NCI-H128 (cell line): ENCODE measurements at regions not wholly inside any gene's neighbourhood (a gene's known extent, or its start where the extent isn't known, plus 50 kb on each side); places are given as distances from the start of the nearest gene placed in this dataset.
A peak's percentile ranks its signal among the peaks of the same experiment; 100 is the strongest.
"Not testable (repeated sequence)": the region's sequence is repeated elsewhere in the genome, so short reads cannot be mapped to it uniquely, and the experiment has no call there.

ENCODE experiments used
- DNase-seq: peaks from one replicate; lab custom pipeline; 2025; ENCODE audit not compliant: unreplicated experiment; lab: John Stamatoyannopoulos, UW

- DNase-seq, result no peak
These were observed 380.8 kb upstream of the SPRY2 start for GRCh38 chr13:80721689-80722088.

GRCh38 chr13:80718970-80719369 lies 378.0 kb upstream of the SPRY2 start:
- DNase-seq, result no peak

- no peak for DNase-seq
These were observed 376.9 kb upstream of the SPRY2 start for GRCh38 chr13:80717776-80718175.

- peak; percentile 18 for DNase-seq
These were observed 375.7 kb upstream of the SPRY2 start for GRCh38 chr13:80716610-80717081.

- DNase-seq, result no peak
These were observed 371.1 kb upstream of the SPRY2 start for GRCh38 chr13:80712026-80712425.

GRCh38 chr13:80708791-80709190 lies 367.9 kb upstream of the SPRY2 start:
- no peak for DNase-seq

GRCh38 chr13:80707000-80707983 lies 366.4 kb upstream of the SPRY2 start:
- no peak for DNase-seq

GRCh38 chr13:80706164-80706471 lies 365.2 kb upstream of the SPRY2 start:
- DNase-seq, result no peak

- DNase-seq, result no peak
These were observed 364.6 kb upstream of the SPRY2 start for GRCh38 chr13:80705371-80706163.

- DNase-seq, result no peak
These were observed 363.4 kb upstream of the SPRY2 start for GRCh38 chr13:80704369-80704768.

GRCh38 chr13:80695841-80696240 lies 354.9 kb upstream of the SPRY2 start:
- no peak for DNase-seq

- DNase-seq, result not testable (repeated sequence)
These were observed 350.9 kb upstream of the SPRY2 start for GRCh38 chr13:80691814-80692213.

GRCh38 chr13:80690208-80690607 lies 349.3 kb upstream of the SPRY2 start:
- no peak for DNase-seq

GRCh38 chr13:80688593-80688992 lies 347.7 kb upstream of the SPRY2 start:
- DNase-seq, result no peak

- no peak for DNase-seq
These were observed 345.0 kb upstream of the SPRY2 start for GRCh38 chr13:80685942-80686341.

- no peak for DNase-seq
These were observed 343.5 kb upstream of the SPRY2 start for GRCh38 chr13:80684217-80684991.

GRCh38 chr13:80680786-80681366 lies 339.9 kb upstream of the SPRY2 start:
- DNase-seq, result no peak

GRCh38 chr13:80679423-80679822 lies 338.5 kb upstream of the SPRY2 start:
- DNase-seq, result no peak

GRCh38 chr13:80677227-80677626 lies 336.3 kb upstream of the SPRY2 start:
- no peak for DNase-seq

GRCh38 chr13:80675442-80675841 lies 334.5 kb upstream of the SPRY2 start:
- not testable (repeated sequence) for DNase-seq

GRCh38 chr13:80671773-80672172 lies 330.8 kb upstream of the SPRY2 start:
- no peak for DNase-seq
